Gastroesophageal sphincter (tissue), 3 donors: ENCODE measurements at regions not wholly inside any gene's neighbourhood (a gene's known extent, or its start where the extent isn't known, plus 50 kb on each side); places are given as distances from the start of the nearest gene placed in this dataset.

Experiments used
- EP300 ChIP-seq: sonication (generic); formaldehyde crosslinking; IDR thresholded peaks from one replicate; pipeline ENCODE4 v1.6.1; 2017; ENCODE audit warnings: antibody characterized with exemption, mild to moderate bottlenecking
- POLR2A ChIP-seq, 2 donors: fragments of 450-650 bp; IDR thresholded peaks; one replicate each; pipeline ENCODE4 v1.6.1; 2017; ENCODE audit warnings: antibody characterized with exemption in 2 of 2, mild to moderate bottlenecking in 2 of 2, moderate library complexity in 1 of 2
- POLR2AphosphoS5 ChIP-seq: sonication (generic); formaldehyde crosslinking; IDR thresholded peaks from one replicate; pipeline ENCODE4 v1.6.1; 2017; ENCODE audit warnings: antibody characterized with exemption
- TF ChIP-seq, protein P1 (sequence below), 4 experiments: fragments of 200-600 bp in 2 of 4; fragments of 450-650 bp in 2 of 4; sonication (generic) in 1 of 4; IDR thresholded peaks; one replicate each; pipeline ENCODE4 v1.5.1; 2017 to 2019; ENCODE audit warnings: antibody characterized with exemption in 4 of 4, mild to moderate bottlenecking in 2 of 4, moderate library complexity in 2 of 4

GRCh38 chr12:74321381-74321780, 216.3 kb upstream of the ATXN7L3B start:
- TF ChIP-seq, protein P1, sequence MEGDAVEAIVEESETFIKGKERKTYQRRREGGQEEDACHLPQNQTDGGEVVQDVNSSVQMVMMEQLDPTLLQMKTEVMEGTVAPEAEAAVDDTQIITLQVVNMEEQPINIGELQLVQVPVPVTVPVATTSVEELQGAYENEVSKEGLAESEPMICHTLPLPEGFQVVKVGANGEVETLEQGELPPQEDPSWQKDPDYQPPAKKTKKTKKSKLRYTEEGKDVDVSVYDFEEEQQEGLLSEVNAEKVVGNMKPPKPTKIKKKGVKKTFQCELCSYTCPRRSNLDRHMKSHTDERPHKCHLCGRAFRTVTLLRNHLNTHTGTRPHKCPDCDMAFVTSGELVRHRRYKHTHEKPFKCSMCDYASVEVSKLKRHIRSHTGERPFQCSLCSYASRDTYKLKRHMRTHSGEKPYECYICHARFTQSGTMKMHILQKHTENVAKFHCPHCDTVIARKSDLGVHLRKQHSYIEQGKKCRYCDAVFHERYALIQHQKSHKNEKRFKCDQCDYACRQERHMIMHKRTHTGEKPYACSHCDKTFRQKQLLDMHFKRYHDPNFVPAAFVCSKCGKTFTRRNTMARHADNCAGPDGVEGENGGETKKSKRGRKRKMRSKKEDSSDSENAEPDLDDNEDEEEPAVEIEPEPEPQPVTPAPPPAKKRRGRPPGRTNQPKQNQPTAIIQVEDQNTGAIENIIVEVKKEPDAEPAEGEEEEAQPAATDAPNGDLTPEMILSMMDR (IDR thresholded peaks at IDR 0.05): no peak
- no peak for TF ChIP-seq POLR2AphosphoS5
- TF ChIP-seq POLR2A (IDR thresholded peaks at IDR 0.05): no peak
- TF ChIP-seq EP300: no peak
